ENCODE measurements at regions not wholly inside any gene's neighbourhood (a gene's known extent, or its start where the extent isn't known, plus 50 kb on each side); places are given as distances from the start of the nearest gene placed in this dataset.

GRCh38 chrX:98568795-98569194 lies 1685.1 kb downstream of the RPA4 start:
- no peak for DNase-seq (ENCODE audit: low read depth)

- no peak for DNase-seq (ENCODE audit: low read depth)
Measured at GRCh38 chrX:98605941-98606340, 1722.2 kb downstream of the RPA4 start.

GRCh38 chrX:98607739-98608138 lies 1724.0 kb downstream of the RPA4 start:
- no peak for DNase-seq (ENCODE audit: low read depth)

- DNase-seq (ENCODE audit: low read depth) = no peak
Measured at GRCh38 chrX:98627645-98628044, 1743.9 kb downstream of the RPA4 start.

GRCh38 chrX:98637451-98637850 lies 1753.7 kb downstream of the RPA4 start:
- no peak for DNase-seq (ENCODE audit: low read depth)

GRCh38 chrX:98646351-98646750 lies 1762.6 kb downstream of the RPA4 start:
- no peak for DNase-seq (ENCODE audit: low read depth)

- no peak for DNase-seq (ENCODE audit: low read depth)
Measured at GRCh38 chrX:98654565-98654964, 1755.5 kb downstream of the PCDH19 start.
